HEK293 (cell line): ENCODE measurements at regions not wholly inside any gene's neighbourhood (a gene's known extent, or its start where the extent isn't known, plus 50 kb on each side); places are given as distances from the start of the nearest gene placed in this dataset.

Source experiments
- GFI1B ChIP-seq: fragments of 450-650 bp; formaldehyde crosslinking; IDR thresholded peaks from 2 replicates; pipeline ENCODE4 v1.5.1; 2016; ENCODE audit warnings: missing biosample characterization, missing genetic modification characterization
- GLI2 ChIP-seq: fragments of 450-650 bp; formaldehyde crosslinking; IDR thresholded peaks from 2 replicates; pipeline ENCODE4; 2017; ENCODE audit warnings: missing biosample characterization, missing genetic modification characterization, low read depth, borderline replicate concordance
- GLIS2 ChIP-seq: fragments of 450-650 bp; formaldehyde crosslinking; IDR thresholded peaks from 2 replicates; pipeline ENCODE4 v1.5.1; 2016; ENCODE audit warnings: missing biosample characterization, missing genetic modification characterization
- KLF1 ChIP-seq: fragments of 450-650 bp; formaldehyde crosslinking; IDR thresholded peaks from 2 replicates; pipeline ENCODE4 v1.5.1; 2016; ENCODE audit warnings: missing biosample characterization, missing genetic modification characterization
- KLF17 ChIP-seq: fragments of 450-650 bp; formaldehyde crosslinking; IDR thresholded peaks from 2 replicates; pipeline ENCODE4 v1.5.1; 2016; ENCODE audit warnings: missing biosample characterization, missing genetic modification characterization
- KLF7 ChIP-seq: fragments of 450-650 bp; formaldehyde crosslinking; IDR thresholded peaks from 2 replicates; pipeline ENCODE4 v1.5.1; 2016; ENCODE audit warnings: missing biosample characterization, missing genetic modification characterization, borderline replicate concordance
- SCRT2 ChIP-seq: fragments of 450-650 bp; formaldehyde crosslinking; IDR thresholded peaks from 2 replicates; pipeline ENCODE4 v1.5.1; 2016; ENCODE audit warnings: missing biosample characterization, missing genetic modification characterization
- SETDB1 ChIP-seq: IDR thresholded peaks from one replicate; pipeline ENCODE4 v1.6.1; 2017; ENCODE audit warnings: mild to moderate bottlenecking, low read length, moderate library complexity, mixed read lengths; ENCODE audit not compliant: insufficient read length
- SP2 ChIP-seq: fragments of 450-650 bp; formaldehyde crosslinking; IDR thresholded peaks from 2 replicates; pipeline ENCODE4 v1.5.1; 2016; ENCODE audit warnings: missing biosample characterization, missing genetic modification characterization
- ZBTB17 ChIP-seq: fragments of 450-650 bp; formaldehyde crosslinking; IDR thresholded peaks from 2 replicates; pipeline ENCODE4 v1.5.1; 2016; ENCODE audit warnings: missing biosample characterization, missing genetic modification characterization
- ZFP37 ChIP-seq: fragments of 450-650 bp; formaldehyde crosslinking; IDR thresholded peaks from 2 replicates; pipeline ENCODE4 v1.5.1; 2016; ENCODE audit warnings: missing biosample characterization, missing genetic modification characterization
- ZNF157 ChIP-seq: fragments of 450-650 bp; formaldehyde crosslinking; IDR thresholded peaks from 2 replicates; pipeline ENCODE4 v1.5.1; 2016; ENCODE audit warnings: missing biosample characterization, missing genetic modification characterization
- ZNF175 ChIP-seq: fragments of 450-650 bp; formaldehyde crosslinking; IDR thresholded peaks from 2 replicates; pipeline ENCODE4 v1.5.1; 2016; ENCODE audit warnings: missing biosample characterization, missing genetic modification characterization
- ZNF18 ChIP-seq: fragments of 450-650 bp; formaldehyde crosslinking; IDR thresholded peaks from 2 replicates; pipeline ENCODE4 v1.5.1; 2016; ENCODE audit warnings: missing biosample characterization, missing genetic modification characterization
- ZNF211 ChIP-seq: fragments of 450-650 bp; formaldehyde crosslinking; IDR thresholded peaks from 2 replicates; pipeline ENCODE4 v1.5.1; 2016; ENCODE audit warnings: low read depth, missing biosample characterization, missing genetic modification characterization
- ZNF214 ChIP-seq: fragments of 450-650 bp; formaldehyde crosslinking; IDR thresholded peaks from 2 replicates; pipeline ENCODE4 v1.5.1; 2017; ENCODE audit warnings: missing biosample characterization, mild to moderate bottlenecking, missing genetic modification characterization, borderline replicate concordance
- ZNF239 ChIP-seq: fragments of 450-650 bp; formaldehyde crosslinking; IDR thresholded peaks from 2 replicates; pipeline ENCODE4 v1.5.1; 2016; ENCODE audit warnings: missing biosample characterization, missing genetic modification characterization
- ZNF416 ChIP-seq: fragments of 450-650 bp; formaldehyde crosslinking; IDR thresholded peaks from 2 replicates; pipeline ENCODE4 v1.5.1; 2016; ENCODE audit warnings: missing biosample characterization, missing genetic modification characterization
- ZNF514 ChIP-seq: fragments of 450-650 bp; formaldehyde crosslinking; IDR thresholded peaks from 2 replicates; pipeline ENCODE4 v1.5.1; 2016; ENCODE audit warnings: missing biosample characterization, missing genetic modification characterization
- ZNF530 ChIP-seq: fragments of 450-650 bp; formaldehyde crosslinking; IDR thresholded peaks from 2 replicates; pipeline ENCODE4 v1.5.1; 2016; ENCODE audit warnings: low read depth, missing biosample characterization, missing genetic modification characterization
- ZNF548 ChIP-seq: fragments of 450-650 bp; formaldehyde crosslinking; IDR thresholded peaks from 2 replicates; pipeline ENCODE4 v1.5.1; 2016; ENCODE audit warnings: missing biosample characterization, missing genetic modification characterization
- ZNF558 ChIP-seq: fragments of 450-650 bp; formaldehyde crosslinking; IDR thresholded peaks from 2 replicates; pipeline ENCODE4 v1.5.1; 2016; ENCODE audit warnings: missing biosample characterization, missing genetic modification characterization
- ZNF701 ChIP-seq: fragments of 450-650 bp; formaldehyde crosslinking; IDR thresholded peaks from 2 replicates; pipeline ENCODE4 v1.5.1; 2016; ENCODE audit warnings: missing biosample characterization, missing genetic modification characterization
- ZNF76 ChIP-seq: fragments of 450-650 bp; formaldehyde crosslinking; IDR thresholded peaks from 2 replicates; pipeline ENCODE4; 2016; ENCODE audit warnings: low read depth, missing biosample characterization, missing genetic modification characterization, borderline replicate concordance
- ZSCAN4 ChIP-seq: fragments of 450-650 bp; formaldehyde crosslinking; IDR thresholded peaks from 2 replicates; pipeline ENCODE4 v1.5.1; 2017; ENCODE audit warnings: missing biosample characterization, missing genetic modification characterization
- TF ChIP-seq, protein P1 (sequence below): fragments of 450-650 bp; formaldehyde crosslinking; IDR thresholded peaks from 2 replicates; pipeline ENCODE4 v1.5.1; 2016; ENCODE audit warnings: missing biosample characterization, missing genetic modification characterization
- TF ChIP-seq, protein P2 (sequence below): fragments of 450-650 bp; formaldehyde crosslinking; IDR thresholded peaks from 2 replicates; pipeline ENCODE4 v1.5.0; 2017; ENCODE audit warnings: missing biosample characterization, missing genetic modification characterization, borderline replicate concordance
- TF ChIP-seq, protein P3 (sequence below): fragments of 450-650 bp; formaldehyde crosslinking; IDR thresholded peaks from 2 replicates; pipeline ENCODE4 v1.5.1; 2016; ENCODE audit warnings: missing biosample characterization, missing genetic modification characterization, low read depth

DNA sequence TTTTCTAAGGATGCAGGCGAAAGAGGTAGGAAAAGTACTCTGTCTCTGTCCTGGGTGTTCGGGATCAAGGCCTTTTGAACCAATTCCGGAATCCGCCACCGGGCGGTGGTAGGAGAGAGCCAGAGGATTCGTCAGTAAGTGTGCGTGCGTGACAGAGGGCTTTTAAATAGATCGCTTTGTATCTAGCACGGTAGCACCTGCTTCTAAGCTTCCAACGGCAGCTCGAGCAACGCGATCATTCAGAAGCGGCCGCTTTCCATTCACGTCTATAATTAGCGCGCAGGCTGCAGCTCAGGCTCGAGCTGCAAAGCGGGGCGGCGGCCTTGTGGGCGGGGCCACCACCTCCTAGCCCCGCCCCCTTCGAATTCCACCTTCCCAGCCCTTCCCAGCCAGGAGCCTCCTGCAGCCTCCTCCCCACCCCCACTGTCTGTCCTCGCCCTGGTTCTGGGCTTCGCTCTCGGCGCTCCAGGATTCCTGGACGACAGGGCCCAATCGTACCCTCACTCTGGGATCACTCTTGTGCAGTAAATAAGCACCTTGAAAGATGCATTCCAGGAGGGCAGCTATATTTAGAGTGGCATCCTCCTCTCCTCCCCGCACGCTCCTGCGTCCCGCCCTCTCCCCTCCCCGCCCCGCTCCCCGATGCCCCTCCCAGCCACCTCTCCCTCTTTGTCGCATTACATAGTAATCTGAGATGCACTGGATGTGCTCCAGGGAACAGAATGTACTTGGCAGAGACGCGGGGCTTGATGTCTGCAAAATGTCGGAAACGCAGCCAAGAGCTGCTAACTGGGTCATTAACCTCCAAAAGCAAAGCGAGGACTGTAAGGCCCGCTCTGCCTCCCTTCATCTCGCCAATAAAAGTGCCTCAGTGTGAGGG lies 224.1 kb upstream of the TPRG1 start (continued):
- TF ChIP-seq ZNF157 (no peak), SETDB1 (no peak), ZNF514 (tag by site-specific recombination) (no peak), GLI2 (tag by site-specific recombination) (no peak), ZNF76 (tag by site-specific recombination) (no peak), ZNF211 (no peak), SP2 (tag by site-specific recombination) (peak; percentile 67), GLIS2 (tag by site-specific recombination) (peak; percentile 90), ZBTB17 (tag by site-specific recombination) (peak; percentile 98), SCRT2 (tag by site-specific recombination) (no peak), ZNF239 (tag by site-specific recombination) (no peak), ZNF18 (tag by site-specific recombination) (no peak), ZNF530 (tag by site-specific recombination) (no peak), ZNF548 (no peak), KLF1 (tag by site-specific recombination) (0 out of 2 replicates have a peak, but pooled peaks have one; percentile 46), ZSCAN4 (tag by site-specific recombination) (no peak), ZNF701 (tag by site-specific recombination) (no peak), KLF17 (peak; percentile 52; the same call in 1 of the 2 replicates), GFI1B (no peak), ZNF558 (tag by site-specific recombination) (no peak), ZNF416 (no peak), ZFP37 (tag by site-specific recombination) (no peak; the same call in 1 of the 2 replicates), ZNF175 (tag by site-specific recombination) (no peak), KLF7 (tag by site-specific recombination) (no peak), ZNF214 (no peak)
- TF ChIP-seq, protein P1, sequence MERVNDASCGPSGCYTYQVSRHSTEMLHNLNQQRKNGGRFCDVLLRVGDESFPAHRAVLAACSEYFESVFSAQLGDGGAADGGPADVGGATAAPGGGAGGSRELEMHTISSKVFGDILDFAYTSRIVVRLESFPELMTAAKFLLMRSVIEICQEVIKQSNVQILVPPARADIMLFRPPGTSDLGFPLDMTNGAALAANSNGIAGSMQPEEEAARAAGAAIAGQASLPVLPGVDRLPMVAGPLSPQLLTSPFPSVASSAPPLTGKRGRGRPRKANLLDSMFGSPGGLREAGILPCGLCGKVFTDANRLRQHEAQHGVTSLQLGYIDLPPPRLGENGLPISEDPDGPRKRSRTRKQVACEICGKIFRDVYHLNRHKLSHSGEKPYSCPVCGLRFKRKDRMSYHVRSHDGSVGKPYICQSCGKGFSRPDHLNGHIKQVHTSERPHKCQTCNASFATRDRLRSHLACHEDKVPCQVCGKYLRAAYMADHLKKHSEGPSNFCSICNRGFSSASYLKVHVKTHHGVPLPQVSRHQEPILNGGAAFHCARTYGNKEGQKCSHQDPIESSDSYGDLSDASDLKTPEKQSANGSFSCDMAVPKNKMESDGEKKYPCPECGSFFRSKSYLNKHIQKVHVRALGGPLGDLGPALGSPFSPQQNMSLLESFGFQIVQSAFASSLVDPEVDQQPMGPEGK (tag by site-specific recombination) = peak; percentile 72
- TF ChIP-seq, protein P2, sequence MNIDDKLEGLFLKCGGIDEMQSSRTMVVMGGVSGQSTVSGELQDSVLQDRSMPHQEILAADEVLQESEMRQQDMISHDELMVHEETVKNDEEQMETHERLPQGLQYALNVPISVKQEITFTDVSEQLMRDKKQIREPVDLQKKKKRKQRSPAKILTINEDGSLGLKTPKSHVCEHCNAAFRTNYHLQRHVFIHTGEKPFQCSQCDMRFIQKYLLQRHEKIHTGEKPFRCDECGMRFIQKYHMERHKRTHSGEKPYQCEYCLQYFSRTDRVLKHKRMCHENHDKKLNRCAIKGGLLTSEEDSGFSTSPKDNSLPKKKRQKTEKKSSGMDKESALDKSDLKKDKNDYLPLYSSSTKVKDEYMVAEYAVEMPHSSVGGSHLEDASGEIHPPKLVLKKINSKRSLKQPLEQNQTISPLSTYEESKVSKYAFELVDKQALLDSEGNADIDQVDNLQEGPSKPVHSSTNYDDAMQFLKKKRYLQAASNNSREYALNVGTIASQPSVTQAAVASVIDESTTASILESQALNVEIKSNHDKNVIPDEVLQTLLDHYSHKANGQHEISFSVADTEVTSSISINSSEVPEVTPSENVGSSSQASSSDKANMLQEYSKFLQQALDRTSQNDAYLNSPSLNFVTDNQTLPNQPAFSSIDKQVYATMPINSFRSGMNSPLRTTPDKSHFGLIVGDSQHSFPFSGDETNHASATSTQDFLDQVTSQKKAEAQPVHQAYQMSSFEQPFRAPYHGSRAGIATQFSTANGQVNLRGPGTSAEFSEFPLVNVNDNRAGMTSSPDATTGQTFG (tag by site-specific recombination) = no peak
- TF ChIP-seq, protein P3, sequence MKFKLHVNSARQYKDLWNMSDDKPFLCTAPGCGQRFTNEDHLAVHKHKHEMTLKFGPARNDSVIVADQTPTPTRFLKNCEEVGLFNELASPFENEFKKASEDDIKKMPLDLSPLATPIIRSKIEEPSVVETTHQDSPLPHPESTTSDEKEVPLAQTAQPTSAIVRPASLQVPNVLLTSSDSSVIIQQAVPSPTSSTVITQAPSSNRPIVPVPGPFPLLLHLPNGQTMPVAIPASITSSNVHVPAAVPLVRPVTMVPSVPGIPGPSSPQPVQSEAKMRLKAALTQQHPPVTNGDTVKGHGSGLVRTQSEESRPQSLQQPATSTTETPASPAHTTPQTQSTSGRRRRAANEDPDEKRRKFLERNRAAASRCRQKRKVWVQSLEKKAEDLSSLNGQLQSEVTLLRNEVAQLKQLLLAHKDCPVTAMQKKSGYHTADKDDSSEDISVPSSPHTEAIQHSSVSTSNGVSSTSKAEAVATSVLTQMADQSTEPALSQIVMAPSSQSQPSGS (tag by site-specific recombination) = no peak
